NB4 (cell line): ENCODE measurements at regions not wholly inside any gene's neighbourhood (a gene's known extent, or its start where the extent isn't known, plus 50 kb on each side); places are given as distances from the start of the nearest gene placed in this dataset.

ENCODE experiments used
- DNase-seq: peaks from one replicate; pipeline ENCODE4 v3.0.0; 2010; ENCODE audit warnings: low read depth
- H3K4me3 ChIP-seq: one replicate; pipeline ENCODE4 v1.5.1; 2011; ENCODE audit warnings: mild to moderate bottlenecking, low read depth, low read length, moderate library complexity
- MYC ChIP-seq: IDR thresholded peaks from 2 replicates; pipeline ENCODE4 v1.6.1; 2011; ENCODE audit warnings: low read depth, low read length
- POLR2A ChIP-seq: IDR thresholded peaks from 2 replicates; pipeline ENCODE4 v1.6.1; 2011; ENCODE audit warnings: mild to moderate bottlenecking; ENCODE audit not compliant: insufficient read length; ENCODE audit errors: extremely low read depth
- TF ChIP-seq, protein P1 (sequence below): IDR thresholded peaks from 2 replicates; pipeline ENCODE4 v1.6.1; 2011; ENCODE audit warnings: low read depth, low read length
- TF ChIP-seq, protein P2 (sequence below): IDR thresholded peaks from one replicate; pipeline ENCODE4 v1.5.1; 2012; ENCODE audit warnings: low read depth, low read length

DNA sequence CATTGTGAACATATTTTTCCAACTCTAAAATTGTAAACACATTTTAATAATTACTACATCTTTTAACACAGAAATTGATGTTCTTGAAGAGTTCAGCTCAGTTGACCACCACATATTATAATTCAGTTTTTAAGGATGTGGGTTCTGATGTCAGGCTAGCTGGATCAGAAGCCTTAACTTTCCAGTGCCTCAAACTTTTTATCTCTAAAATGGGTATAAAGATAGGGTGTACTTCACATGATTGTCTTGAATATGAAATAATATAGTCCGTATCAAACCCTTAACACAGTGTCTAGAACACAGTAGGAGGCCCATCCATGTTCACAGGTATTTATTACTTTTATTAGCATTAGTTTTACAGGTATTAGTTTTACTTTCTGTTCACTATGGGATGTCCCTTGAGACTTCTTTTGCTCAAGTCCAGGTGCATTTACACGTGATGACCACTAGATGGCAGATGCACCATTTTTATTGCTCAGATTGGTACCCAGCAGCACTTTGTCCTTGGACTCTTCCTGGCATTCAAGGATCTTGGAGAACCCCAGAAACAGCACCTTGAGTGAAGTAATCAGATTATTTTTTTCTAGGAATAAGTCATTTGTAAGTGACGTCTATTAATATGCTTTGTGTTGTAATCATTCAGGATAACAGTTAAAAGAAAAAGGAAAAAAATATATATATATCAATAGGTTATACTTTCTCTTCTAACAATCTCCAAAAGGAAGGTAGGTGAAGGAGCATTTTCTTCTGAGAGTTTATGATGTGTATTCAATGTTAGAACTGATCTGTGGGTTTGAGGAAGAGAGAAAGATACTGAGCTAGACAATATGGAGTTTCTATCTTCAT is 580.2 kb downstream of the ETNK1 start:
- peak; percentile 79 for DNase-seq
- no peak overlapping the region for H3K4me3 ChIP-seq
- TF ChIP-seq, protein P1, sequence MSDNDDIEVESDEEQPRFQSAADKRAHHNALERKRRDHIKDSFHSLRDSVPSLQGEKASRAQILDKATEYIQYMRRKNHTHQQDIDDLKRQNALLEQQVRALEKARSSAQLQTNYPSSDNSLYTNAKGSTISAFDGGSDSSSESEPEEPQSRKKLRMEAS, result peak; percentile 97
- TF ChIP-seq, protein P2, sequence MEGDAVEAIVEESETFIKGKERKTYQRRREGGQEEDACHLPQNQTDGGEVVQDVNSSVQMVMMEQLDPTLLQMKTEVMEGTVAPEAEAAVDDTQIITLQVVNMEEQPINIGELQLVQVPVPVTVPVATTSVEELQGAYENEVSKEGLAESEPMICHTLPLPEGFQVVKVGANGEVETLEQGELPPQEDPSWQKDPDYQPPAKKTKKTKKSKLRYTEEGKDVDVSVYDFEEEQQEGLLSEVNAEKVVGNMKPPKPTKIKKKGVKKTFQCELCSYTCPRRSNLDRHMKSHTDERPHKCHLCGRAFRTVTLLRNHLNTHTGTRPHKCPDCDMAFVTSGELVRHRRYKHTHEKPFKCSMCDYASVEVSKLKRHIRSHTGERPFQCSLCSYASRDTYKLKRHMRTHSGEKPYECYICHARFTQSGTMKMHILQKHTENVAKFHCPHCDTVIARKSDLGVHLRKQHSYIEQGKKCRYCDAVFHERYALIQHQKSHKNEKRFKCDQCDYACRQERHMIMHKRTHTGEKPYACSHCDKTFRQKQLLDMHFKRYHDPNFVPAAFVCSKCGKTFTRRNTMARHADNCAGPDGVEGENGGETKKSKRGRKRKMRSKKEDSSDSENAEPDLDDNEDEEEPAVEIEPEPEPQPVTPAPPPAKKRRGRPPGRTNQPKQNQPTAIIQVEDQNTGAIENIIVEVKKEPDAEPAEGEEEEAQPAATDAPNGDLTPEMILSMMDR, result peak; percentile 99
- TF ChIP-seq MYC, result no peak

DNA sequence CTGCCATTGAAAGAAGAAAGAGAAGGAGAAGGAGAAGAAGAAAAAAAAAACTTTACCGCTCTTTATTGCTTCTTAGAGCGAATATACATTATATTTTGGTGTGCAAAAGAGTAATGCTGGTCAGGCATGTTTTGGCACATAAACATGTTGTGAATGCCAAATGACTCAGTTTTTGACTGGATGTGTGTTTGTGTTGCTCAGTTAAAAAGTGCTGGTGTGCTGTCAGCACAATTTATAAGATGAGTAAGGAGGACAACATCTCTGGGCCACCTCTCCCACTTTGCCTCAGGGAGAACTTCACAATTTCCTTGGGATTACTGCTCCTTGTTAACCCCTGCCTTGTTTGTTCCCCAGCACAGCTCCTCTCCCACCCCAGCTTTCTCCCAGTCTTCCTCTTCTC is 584.8 kb downstream of the ETNK1 start:
- no peak for DNase-seq
- no peak for TF ChIP-seq MYC
- no peak for TF ChIP-seq POLR2A
- TF ChIP-seq, protein P1, result no peak
- TF ChIP-seq, protein P2, result no peak

DNA sequence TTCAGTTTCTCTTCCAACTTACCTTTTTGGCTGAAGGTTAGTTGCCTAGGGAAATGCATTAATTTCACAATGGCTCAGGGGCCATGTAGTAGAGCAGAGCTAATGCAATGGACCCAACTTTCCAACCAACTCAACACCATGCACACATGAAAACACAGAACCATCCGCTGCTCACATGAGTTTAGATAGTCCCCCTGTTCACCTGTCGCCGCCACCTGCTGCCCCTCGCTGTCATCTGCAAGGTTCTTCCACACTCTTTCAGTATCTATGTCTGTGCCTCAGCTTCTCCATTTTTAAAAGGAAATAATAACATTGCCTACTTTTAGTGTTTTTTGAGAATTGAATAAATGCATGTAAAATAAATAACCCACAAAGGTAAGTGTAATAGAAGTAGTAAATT is 585.6 kb downstream of the ETNK1 start:
- DNase-seq, result no peak
- TF ChIP-seq MYC (no peak), POLR2A (no peak)
- TF ChIP-seq, protein P1, result no peak
- TF ChIP-seq, protein P2, result no peak
- H3K4me3 ChIP-seq, result no peak overlapping the region

More for the DNA sequence above, 584.8 kb downstream of the ETNK1 start:
- H3K4me3 ChIP-seq, result no peak overlapping the region

DNA sequence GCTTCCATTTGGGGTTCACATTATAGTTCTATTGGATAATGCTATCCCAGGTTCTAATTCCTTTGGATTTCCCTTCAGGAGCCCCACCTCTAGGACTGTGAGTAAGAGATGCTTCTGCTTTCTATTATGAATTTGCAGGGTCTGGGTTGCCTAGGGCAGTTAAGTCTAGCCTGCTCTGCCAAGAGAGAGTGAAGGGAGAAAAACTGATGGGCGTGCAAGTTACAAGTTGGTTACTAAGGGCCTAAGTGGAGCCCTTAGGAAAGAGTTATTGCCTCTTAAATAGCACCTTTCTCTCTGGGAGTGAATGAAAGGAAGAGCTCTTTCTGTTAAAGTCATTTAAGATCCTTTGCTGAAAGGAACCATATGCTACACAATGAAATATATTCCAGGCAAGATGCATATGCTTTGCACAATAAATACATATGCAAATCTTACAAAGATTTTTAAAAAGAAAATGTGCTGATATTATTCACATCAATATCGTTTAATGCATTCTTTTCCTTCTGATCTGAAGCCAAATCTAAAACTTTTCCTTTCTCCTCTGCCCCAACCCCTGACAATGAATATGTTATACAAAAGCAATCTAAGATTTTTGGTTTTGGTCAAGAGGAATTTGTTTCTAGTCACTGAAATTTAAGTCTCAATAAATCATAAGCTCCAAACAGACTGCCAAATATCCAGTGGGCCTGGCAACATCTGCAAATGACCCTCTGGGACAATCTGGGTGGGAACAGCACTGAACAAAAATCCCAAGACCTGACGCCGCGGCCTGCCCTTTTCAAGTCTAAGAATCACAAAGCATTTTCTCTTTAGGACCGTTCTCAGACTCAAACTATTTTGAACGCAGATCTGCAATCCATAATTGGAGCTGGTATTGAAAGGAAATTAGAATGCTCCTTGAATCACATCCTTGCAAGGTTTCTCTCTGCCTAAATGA is 586.7 kb downstream of the ETNK1 start:
- no peak for DNase-seq
- no peak overlapping the region for H3K4me3 ChIP-seq
- TF ChIP-seq MYC (no peak), POLR2A (no peak)
- TF ChIP-seq, protein P1, result no peak
- TF ChIP-seq, protein P2, result no peak

DNA sequence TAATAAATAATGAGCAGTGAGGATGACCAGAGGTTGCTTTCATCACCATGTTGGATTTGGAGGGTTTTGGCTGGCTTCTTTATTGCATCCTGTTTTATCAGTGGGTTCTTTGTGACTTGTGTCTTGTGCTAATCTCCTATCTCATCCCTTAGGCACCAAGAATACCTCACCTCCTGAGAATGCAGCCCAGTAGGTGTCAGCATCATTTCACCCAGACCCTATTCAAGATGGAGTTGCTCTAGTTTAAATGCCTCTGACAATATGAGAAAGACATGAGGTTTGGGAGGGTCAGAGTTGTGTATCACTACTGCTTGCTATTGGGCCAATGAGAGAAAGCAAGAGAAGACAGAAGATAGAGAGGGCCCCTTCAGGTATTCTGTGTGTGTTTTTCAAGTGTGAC is 592.2 kb downstream of the ETNK1 start:
- no peak overlapping the region for H3K4me3 ChIP-seq
- TF ChIP-seq POLR2A (no peak), MYC (no peak)
- TF ChIP-seq, protein P2, result no peak
- TF ChIP-seq, protein P1, result no peak
- DNase-seq, result peak; percentile 20
